Body of pancreas (tissue), 4 donors: ENCODE measurements at regions not wholly inside any gene's neighbourhood (a gene's known extent, or its start where the extent isn't known, plus 50 kb on each side); places are given as distances from the start of the nearest gene placed in this dataset.

Experiments used
- ATAC-seq: fragments of 150-250 bp; one replicate; pipeline ENCODE4 v1.9.1; 2016
- DNase-seq, 4 donors: peaks; one replicate each; pipeline ENCODE4 v3.0.0-alpha.2; 2019
- H3K27ac ChIP-seq, 4 donors: fragments of 200-600 bp; sonication (generic); 1 replicate in 3 of 4; 2 replicates in 1 of 4; pipeline versions ENCODE4 v1.5.1 to v1.6.1; 2016 to 2019; ENCODE audit warnings: mild to moderate bottlenecking in 1 of 4, mixed read lengths in 1 of 4, moderate library complexity in 1 of 4
- H3K27me3 ChIP-seq, 2 donors: fragments of 200-600 bp; sonication (generic); one replicate each; pipeline ENCODE4 v1.6.0; 2016; ENCODE audit warnings: mild to moderate bottlenecking in 1 of 2
- H3K36me3 ChIP-seq, 2 donors: fragments of 200-600 bp; sonication (generic); replicated peaks in 1 of 2; 2 replicates each; pipeline ENCODE4 v1.5.1; 2016; ENCODE audit warnings: low read depth in 2 of 2; ENCODE audit not compliant: insufficient read depth in 1 of 2
- H3K4me1 ChIP-seq: fragments of 200-600 bp; sonication (generic); one replicate; pipeline ENCODE4 v1.6.0; 2016
- H3K4me3 ChIP-seq, 2 donors: fragments of 200-600 bp; sonication (generic); 1 replicate in 1 of 2; 2 replicates in 1 of 2; pipeline ENCODE4 v1.5.1; 2016 to 2019
- H3K9me3 ChIP-seq, 3 donors: fragments of 200-600 bp; sonication (generic); 1 replicate in 2 of 3; 2 replicates in 1 of 3; pipeline ENCODE4 v1.5.1; 2016
- CTCF ChIP-seq, 7 experiments: fragments of 450-650 bp in 4 of 7; fragments of 200-600 bp in 3 of 7; sonication (generic) in 3 of 7; IDR thresholded peaks; one replicate each; pipeline ENCODE4 v1.5.1; 2016 to 2019; ENCODE audit warnings: antibody characterized with exemption in 7 of 7
- POLR2A ChIP-seq, 3 donors: fragments of 450-650 bp; IDR thresholded peaks; one replicate each; pipeline ENCODE4 v1.6.1; 2016; ENCODE audit warnings: antibody characterized with exemption in 3 of 3, mild to moderate bottlenecking in 2 of 3
- WGBS, 2 donors: methylation state at CpG; one replicate each; pipeline ENCODE4 v1.1.5; 2017; 5-methylcytosine and 5-hydroxymethylcytosine counted together
- intact Hi-C: fragments of 100-400 bp; cut with DNase I; formaldehyde crosslinking; loops from one replicate; pipeline ENCODE4 v1.15.1; 2023

DNA sequence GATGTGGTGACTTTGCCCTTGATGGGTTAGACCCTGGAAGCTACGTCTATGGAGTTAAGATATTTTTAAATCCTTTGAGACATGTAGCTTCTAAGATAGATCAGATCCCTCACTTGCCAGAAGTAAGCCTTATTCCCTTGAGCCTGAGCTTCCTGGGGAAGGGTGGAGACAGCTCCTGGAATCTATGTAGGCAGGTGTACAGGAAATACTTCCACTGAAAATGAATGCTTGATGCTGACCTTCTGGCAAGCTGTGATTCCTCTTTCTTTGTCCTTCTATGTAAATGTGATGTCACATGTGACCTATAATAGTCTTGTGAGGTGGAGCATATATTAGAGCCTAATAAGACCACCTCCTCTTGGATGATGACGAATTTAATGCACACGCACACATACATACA is 1152.0 kb upstream of the ACO1 start:
- Histone ChIP-seq H3K4me3 (no peak overlapping the region), H3K27me3 (no peaks in the 10 kb centered on the region), H3K9me3 (no peaks in the 10 kb centered on the region), H3K4me1 (no peaks in the 10 kb centered on the region), H3K27ac (no peak overlapping the region), H3K36me3 (no peaks in the 10 kb centered on the region)
- ATAC-seq (no peak), DNase-seq (no peak)
- intact Hi-C loops, result no loop called here
- WGBS, 2 donors, result 34 to 40% methylated on average over 3 of the region's 3 CpGs
- TF ChIP-seq CTCF (IDR thresholded peaks at IDR 0.05), result no peak
- TF ChIP-seq POLR2A (IDR thresholded peaks at IDR 0.05), result no peak

DNA sequence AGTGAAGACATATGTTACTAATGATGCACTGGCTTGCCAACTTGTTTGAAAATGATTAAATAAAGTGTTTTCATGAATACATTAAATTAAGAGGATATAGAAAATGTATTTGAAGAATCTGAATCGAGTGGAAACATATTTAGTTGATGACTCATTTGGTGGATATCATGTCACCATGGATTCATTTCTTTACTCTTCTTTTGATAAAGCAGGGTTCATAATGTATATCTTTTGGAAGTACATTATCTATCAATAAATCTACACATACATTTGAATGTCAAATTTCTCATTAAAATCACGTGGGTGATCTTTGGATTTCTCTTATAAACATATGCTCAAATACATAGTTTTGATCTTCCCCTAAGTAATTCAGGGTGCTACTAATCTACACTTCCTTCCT is 1148.1 kb upstream of the ACO1 start:
- 7 to 16% methylated on average over 2 of the region's 2 CpGs for WGBS, 2 donors
- no peaks in the 10 kb centered on the region for H3K4me1 ChIP-seq
- no peak for ATAC-seq

DNA sequence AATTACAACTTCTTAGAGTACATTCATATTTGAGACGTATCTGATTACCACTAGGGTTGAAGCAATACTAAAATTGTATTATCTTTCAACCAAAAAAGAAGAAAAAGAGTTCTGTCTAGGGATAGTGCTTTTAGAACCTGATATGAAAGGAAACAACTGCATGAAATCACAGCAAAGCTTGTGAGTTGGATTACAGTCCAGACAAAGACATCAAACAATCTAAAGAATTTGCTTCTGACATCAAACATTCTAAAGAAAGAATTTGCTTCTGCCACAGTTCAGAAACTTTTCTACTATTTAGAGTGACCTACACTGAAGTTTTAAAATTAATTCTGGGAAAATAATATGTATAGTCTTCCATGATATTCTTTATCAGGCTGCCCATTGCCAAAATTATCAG is 1141.1 kb upstream of the ACO1 start:
- Histone ChIP-seq H3K27me3 (no peaks in the 10 kb centered on the region), H3K4me3 (no peak overlapping the region), H3K9me3 (no peaks in the 10 kb centered on the region), H3K27ac (no peak overlapping the region), H3K4me1 (no peaks in the 10 kb centered on the region), H3K36me3 (no peaks in the 10 kb centered on the region)
- intact Hi-C loops, result no loop called here
- ATAC-seq (no peak), DNase-seq (no peak)
- 37 to 40% methylated on average over 1 of the region's 1 CpG for WGBS, 2 donors
- TF ChIP-seq CTCF (IDR thresholded peaks at IDR 0.05) (no peak), POLR2A (IDR thresholded peaks at IDR 0.05) (no peak)

More for the DNA sequence above, 1148.1 kb upstream of the ACO1 start:
- H3K4me3 ChIP-seq, result no peak overlapping the region
- intact Hi-C loops, result no loop called here
- no peak overlapping the region for H3K27ac ChIP-seq
- H3K9me3 ChIP-seq, result no peaks in the 10 kb centered on the region
- no peak for TF ChIP-seq POLR2A (IDR thresholded peaks at IDR 0.05)
- no peak for TF ChIP-seq CTCF (IDR thresholded peaks at IDR 0.05)
- no peaks in the 10 kb centered on the region for H3K27me3 ChIP-seq
- DNase-seq, result no peak
- H3K36me3 ChIP-seq, result no peaks in the 10 kb centered on the region

- Histone ChIP-seq H3K9me3 (no peaks in the 10 kb centered on the region), H3K36me3 (no peaks in the 10 kb centered on the region), H3K4me1 (no peaks in the 10 kb centered on the region), H3K27ac (no peak overlapping the region), H3K27me3 (no peaks in the 10 kb centered on the region), H3K4me3 (no peak overlapping the region)
- ATAC-seq (no peak), DNase-seq (no peak)
- 30% methylated on average over 1 of the region's 1 CpG for WGBS, 2 donors
- intact Hi-C loops, result no loop called here
- TF ChIP-seq CTCF (IDR thresholded peaks at IDR 0.05) (no peak), POLR2A (IDR thresholded peaks at IDR 0.05) (no peak)
These were observed 1136.3 kb upstream of the ACO1 start for GRCh38 chr9:31248156-31248555.

- H3K4me1 ChIP-seq, result no peaks in the 10 kb centered on the region
- DNase-seq, result no peak
- ATAC-seq, result no peak
- no peaks in the 10 kb centered on the region for H3K36me3 ChIP-seq
- no peak for TF ChIP-seq POLR2A (IDR thresholded peaks at IDR 0.05)
- no peak for TF ChIP-seq CTCF (IDR thresholded peaks at IDR 0.05)
- H3K4me3 ChIP-seq, result no peak overlapping the region
- intact Hi-C loops, result no loop called here
- H3K9me3 ChIP-seq, result no peaks in the 10 kb centered on the region
- 70 to 74% methylated on average over 2 of the region's 2 CpGs for WGBS, 2 donors
- H3K27ac ChIP-seq, result no peak overlapping the region
- H3K27me3 ChIP-seq, result no peaks in the 10 kb centered on the region
These were observed 1133.1 kb upstream of the ACO1 start for GRCh38 chr9:31251386-31251785.
